DND-41 (cell line): ENCODE measurements at regions not wholly inside any gene's neighbourhood (a gene's known extent, or its start where the extent isn't known, plus 50 kb on each side); places are given as distances from the start of the nearest gene placed in this dataset.

Experiments used
- EZH2 ChIP-seq: IDR thresholded peaks from 3 replicates; pipeline ENCODE4 v1.6.1; 2012; ENCODE audit warnings: borderline replicate concordance, low read depth, mild to moderate bottlenecking, moderate library complexity, low read length, inconsistent platforms; ENCODE audit not compliant: severe bottlenecking
- TF ChIP-seq, protein P1 (sequence below): IDR thresholded peaks from 2 replicates; pipeline ENCODE4 v1.5.1; 2012; ENCODE audit warnings: borderline replicate concordance, low read length, moderate library complexity, mild to moderate bottlenecking; ENCODE audit not compliant: poor library complexity, severe bottlenecking; ENCODE audit errors: extremely low read depth

- TF ChIP-seq, protein P1, sequence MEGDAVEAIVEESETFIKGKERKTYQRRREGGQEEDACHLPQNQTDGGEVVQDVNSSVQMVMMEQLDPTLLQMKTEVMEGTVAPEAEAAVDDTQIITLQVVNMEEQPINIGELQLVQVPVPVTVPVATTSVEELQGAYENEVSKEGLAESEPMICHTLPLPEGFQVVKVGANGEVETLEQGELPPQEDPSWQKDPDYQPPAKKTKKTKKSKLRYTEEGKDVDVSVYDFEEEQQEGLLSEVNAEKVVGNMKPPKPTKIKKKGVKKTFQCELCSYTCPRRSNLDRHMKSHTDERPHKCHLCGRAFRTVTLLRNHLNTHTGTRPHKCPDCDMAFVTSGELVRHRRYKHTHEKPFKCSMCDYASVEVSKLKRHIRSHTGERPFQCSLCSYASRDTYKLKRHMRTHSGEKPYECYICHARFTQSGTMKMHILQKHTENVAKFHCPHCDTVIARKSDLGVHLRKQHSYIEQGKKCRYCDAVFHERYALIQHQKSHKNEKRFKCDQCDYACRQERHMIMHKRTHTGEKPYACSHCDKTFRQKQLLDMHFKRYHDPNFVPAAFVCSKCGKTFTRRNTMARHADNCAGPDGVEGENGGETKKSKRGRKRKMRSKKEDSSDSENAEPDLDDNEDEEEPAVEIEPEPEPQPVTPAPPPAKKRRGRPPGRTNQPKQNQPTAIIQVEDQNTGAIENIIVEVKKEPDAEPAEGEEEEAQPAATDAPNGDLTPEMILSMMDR: no peak
- no peak for TF ChIP-seq EZH2
Observed at GRCh38 chr15:38189671-38190295, 62.9 kb upstream of the SPRED1 start.
